SU-DHL-6 (cell line): ENCODE measurements at regions not wholly inside any gene's neighbourhood (a gene's known extent, or its start where the extent isn't known, plus 50 kb on each side); places are given as distances from the start of the nearest gene placed in this dataset.

Source experiments
- EZH2phosphoT487 ChIP-seq: fragments of 200-600 bp; sonication (generic), shearing (Covaris generic); conservative IDR thresholded peaks from 2 replicates; pipeline ENCODE4 v1.6.1; 2018; ENCODE audit warnings: mild to moderate bottlenecking, antibody characterized with exemption, low read length, moderate library complexity, mixed read lengths
- TF ChIP-seq, protein P1 (sequence below): fragments of 200-600 bp; sonication (generic); IDR thresholded peaks from one replicate; pipeline ENCODE4 v1.5.1; 2017; ENCODE audit warnings: antibody characterized with exemption, mild to moderate bottlenecking, low read length, moderate library complexity; ENCODE audit not compliant: insufficient read depth, poor library complexity, severe bottlenecking

DNA sequence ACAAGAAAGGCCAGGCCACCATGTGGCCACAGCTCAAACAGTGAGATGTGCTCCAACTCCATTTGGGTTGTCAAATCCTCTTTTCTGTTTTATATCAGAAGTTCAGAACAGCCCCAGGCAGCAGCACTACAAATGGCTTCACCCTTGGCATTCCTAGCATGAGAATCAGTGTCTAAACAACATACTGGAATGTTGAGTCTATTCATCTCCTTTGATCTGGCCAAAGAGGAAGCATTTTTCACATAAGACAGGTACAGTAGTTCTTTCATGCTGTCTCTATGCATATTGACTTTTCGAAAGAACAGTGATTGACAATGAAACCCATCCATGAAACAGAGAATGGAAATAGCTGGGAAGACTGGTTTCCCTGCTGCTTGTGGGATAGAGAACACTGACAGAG, 289.5 kb downstream of the USP46 start:
- TF ChIP-seq, protein P1, sequence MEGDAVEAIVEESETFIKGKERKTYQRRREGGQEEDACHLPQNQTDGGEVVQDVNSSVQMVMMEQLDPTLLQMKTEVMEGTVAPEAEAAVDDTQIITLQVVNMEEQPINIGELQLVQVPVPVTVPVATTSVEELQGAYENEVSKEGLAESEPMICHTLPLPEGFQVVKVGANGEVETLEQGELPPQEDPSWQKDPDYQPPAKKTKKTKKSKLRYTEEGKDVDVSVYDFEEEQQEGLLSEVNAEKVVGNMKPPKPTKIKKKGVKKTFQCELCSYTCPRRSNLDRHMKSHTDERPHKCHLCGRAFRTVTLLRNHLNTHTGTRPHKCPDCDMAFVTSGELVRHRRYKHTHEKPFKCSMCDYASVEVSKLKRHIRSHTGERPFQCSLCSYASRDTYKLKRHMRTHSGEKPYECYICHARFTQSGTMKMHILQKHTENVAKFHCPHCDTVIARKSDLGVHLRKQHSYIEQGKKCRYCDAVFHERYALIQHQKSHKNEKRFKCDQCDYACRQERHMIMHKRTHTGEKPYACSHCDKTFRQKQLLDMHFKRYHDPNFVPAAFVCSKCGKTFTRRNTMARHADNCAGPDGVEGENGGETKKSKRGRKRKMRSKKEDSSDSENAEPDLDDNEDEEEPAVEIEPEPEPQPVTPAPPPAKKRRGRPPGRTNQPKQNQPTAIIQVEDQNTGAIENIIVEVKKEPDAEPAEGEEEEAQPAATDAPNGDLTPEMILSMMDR, result no peak
- no peak for TF ChIP-seq EZH2phosphoT487
